K562 (cell line): ENCODE measurements at regions not wholly inside any gene's neighbourhood (a gene's known extent, or its start where the extent isn't known, plus 50 kb on each side); places are given as distances from the start of the nearest gene placed in this dataset.

Experiments
- CREB3 ChIP-seq: fragments of 450-650 bp; conservative IDR thresholded peaks from 2 replicates; pipeline ENCODE4 v1.6.1; 2016; ENCODE audit warnings: missing genetic modification characterization, low read depth, mild to moderate bottlenecking, missing compliant biosample characterization, moderate library complexity
- DNMT1 ChIP-seq: fragments of 450-650 bp; IDR thresholded peaks from 2 replicates; pipeline ENCODE4 v1.6.1; 2016; ENCODE audit warnings: antibody characterized with exemption, mild to moderate bottlenecking
- HDAC8 ChIP-seq: fragments of 450-650 bp; IDR thresholded peaks from 2 replicates; pipeline ENCODE4 v1.6.1; 2016; ENCODE audit warnings: mild to moderate bottlenecking, missing genetic modification characterization, moderate library complexity, missing compliant biosample characterization
- SMARCA5 ChIP-seq: fragments of 450-650 bp; IDR thresholded peaks from 2 replicates; pipeline ENCODE4 v1.6.1; 2016
- VEZF1 ChIP-seq: fragments of 200-800 bp; sonication (Bioruptor generic); IDR thresholded peaks from 2 replicates; pipeline ENCODE4 v1.6.1; 2017; ENCODE audit warnings: missing genetic modification characterization, missing compliant biosample characterization
- ZBTB11 ChIP-seq, 3 experiments: fragments of 200-800 bp in 1 of 3; fragments of 250-450 bp in 1 of 3; fragments of 450-650 bp in 1 of 3; sonication (Bioruptor Pico) in 1 of 3; sonication (Bioruptor generic) in 1 of 3; formaldehyde crosslinking in 1 of 3; IDR thresholded peaks; 2 replicates each; pipeline versions ENCODE4 v1.6.1 to v1.8.0; 2016 to 2022; ENCODE audit warnings: mild to moderate bottlenecking in 2 of 3, missing genetic modification characterization in 2 of 3, missing compliant biosample characterization in 1 of 3, moderate library complexity in 1 of 3
- ZBTB2 ChIP-seq: fragments of 450-650 bp; IDR thresholded peaks from 2 replicates; pipeline ENCODE4 v1.6.1; 2016; ENCODE audit warnings: antibody characterized with exemption
- ZNF76 ChIP-seq: fragments of 250-450 bp; sonication (Bioruptor Pico); IDR thresholded peaks from 2 replicates; pipeline ENCODE4 v1.4.0; 2020; ENCODE audit warnings: mild to moderate bottlenecking, moderate library complexity, borderline replicate concordance

- no peak for TF ChIP-seq ZBTB11 (CRISPR knock-in tag; IDR thresholded peaks at IDR 0.05)
- TF ChIP-seq ZNF76, result no peak
- TF ChIP-seq ZBTB2, result no peak
- no peak for TF ChIP-seq SMARCA5
- TF ChIP-seq VEZF1 (CRISPR knock-in tag), result no peak
- no peak for TF ChIP-seq DNMT1
- TF ChIP-seq HDAC8, result no peak
- TF ChIP-seq CREB3 (tag), result no peak
Observed at GRCh38 chr17:79331492-79331891, 256.9 kb downstream of the ENGASE start (continued).
